DND-41 (cell line): ENCODE measurements at regions not wholly inside any gene's neighbourhood (a gene's known extent, or its start where the extent isn't known, plus 50 kb on each side); places are given as distances from the start of the nearest gene placed in this dataset.

ENCODE experiments used
- EZH2 ChIP-seq: IDR thresholded peaks from 3 replicates; pipeline ENCODE4 v1.6.1; 2012; ENCODE audit warnings: borderline replicate concordance, low read depth, mild to moderate bottlenecking, moderate library complexity, low read length, inconsistent platforms; ENCODE audit not compliant: severe bottlenecking
- TF ChIP-seq, protein P1 (sequence below): IDR thresholded peaks from 2 replicates; pipeline ENCODE4 v1.5.1; 2012; ENCODE audit warnings: borderline replicate concordance, low read length, moderate library complexity, mild to moderate bottlenecking; ENCODE audit not compliant: poor library complexity, severe bottlenecking; ENCODE audit errors: extremely low read depth

DNA sequence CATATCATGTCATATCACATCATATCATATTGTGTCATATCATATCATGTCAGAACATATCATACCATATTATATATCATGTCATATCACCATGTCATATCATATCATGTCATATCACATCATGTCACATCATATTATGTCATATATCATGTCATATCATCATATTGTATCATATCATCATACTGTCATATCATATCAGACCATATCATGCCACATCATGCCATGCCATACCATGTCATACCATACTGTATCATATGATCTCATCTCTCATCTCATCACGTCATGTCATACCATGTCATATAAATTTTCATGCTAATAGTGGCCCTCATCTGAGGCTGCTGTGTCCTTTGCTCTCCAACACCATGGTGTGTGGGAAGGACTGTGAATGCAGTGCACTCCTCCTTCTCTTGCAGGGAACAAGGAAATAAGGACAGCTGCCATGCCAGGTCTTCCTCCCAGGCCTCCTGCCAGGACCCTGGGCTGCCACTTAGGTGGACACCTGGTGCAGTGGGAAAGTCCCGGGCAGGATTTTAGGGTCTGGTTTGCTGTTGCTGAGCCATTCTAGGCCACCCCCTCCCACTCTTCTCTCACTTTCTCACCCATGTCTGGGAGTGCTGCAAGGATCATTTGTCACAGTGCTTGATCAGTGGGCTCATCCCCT is 72.4 kb upstream of the TRPM1 start:
- no peak for TF ChIP-seq EZH2
- TF ChIP-seq, protein P1, sequence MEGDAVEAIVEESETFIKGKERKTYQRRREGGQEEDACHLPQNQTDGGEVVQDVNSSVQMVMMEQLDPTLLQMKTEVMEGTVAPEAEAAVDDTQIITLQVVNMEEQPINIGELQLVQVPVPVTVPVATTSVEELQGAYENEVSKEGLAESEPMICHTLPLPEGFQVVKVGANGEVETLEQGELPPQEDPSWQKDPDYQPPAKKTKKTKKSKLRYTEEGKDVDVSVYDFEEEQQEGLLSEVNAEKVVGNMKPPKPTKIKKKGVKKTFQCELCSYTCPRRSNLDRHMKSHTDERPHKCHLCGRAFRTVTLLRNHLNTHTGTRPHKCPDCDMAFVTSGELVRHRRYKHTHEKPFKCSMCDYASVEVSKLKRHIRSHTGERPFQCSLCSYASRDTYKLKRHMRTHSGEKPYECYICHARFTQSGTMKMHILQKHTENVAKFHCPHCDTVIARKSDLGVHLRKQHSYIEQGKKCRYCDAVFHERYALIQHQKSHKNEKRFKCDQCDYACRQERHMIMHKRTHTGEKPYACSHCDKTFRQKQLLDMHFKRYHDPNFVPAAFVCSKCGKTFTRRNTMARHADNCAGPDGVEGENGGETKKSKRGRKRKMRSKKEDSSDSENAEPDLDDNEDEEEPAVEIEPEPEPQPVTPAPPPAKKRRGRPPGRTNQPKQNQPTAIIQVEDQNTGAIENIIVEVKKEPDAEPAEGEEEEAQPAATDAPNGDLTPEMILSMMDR = no peak
